GM12872 (cell line): ENCODE measurements at regions not wholly inside any gene's neighbourhood (a gene's known extent, or its start where the extent isn't known, plus 50 kb on each side); places are given as distances from the start of the nearest gene placed in this dataset.

ENCODE experiments used
- TF ChIP-seq, protein P1 (sequence below): IDR thresholded peaks from 3 replicates; pipeline ENCODE4 v1.5.1; 2011; ENCODE audit warnings: low read depth, mild to moderate bottlenecking, low read length, moderate library complexity; ENCODE audit not compliant: insufficient read depth

DNA sequence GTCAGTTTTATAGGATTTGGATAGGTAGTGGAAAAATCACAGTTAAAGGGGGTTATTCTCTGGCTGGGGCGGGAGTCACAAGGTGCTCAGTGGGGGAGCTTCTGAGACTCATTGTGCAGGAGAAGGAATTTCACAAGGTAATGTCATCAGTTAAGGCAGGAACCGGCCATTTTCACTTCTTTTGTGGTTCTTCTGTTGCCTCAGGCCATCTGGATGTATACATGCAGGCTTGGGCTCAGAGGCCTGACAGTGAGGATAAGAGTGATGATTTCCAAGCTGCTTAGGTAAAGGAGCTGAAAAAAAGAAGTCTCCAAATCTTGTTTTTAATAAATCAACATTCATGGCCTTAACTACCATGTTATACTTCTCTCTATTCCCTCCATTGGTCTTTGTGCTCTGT lies 622.9 kb upstream of the ID4 start:
- TF ChIP-seq, protein P1, sequence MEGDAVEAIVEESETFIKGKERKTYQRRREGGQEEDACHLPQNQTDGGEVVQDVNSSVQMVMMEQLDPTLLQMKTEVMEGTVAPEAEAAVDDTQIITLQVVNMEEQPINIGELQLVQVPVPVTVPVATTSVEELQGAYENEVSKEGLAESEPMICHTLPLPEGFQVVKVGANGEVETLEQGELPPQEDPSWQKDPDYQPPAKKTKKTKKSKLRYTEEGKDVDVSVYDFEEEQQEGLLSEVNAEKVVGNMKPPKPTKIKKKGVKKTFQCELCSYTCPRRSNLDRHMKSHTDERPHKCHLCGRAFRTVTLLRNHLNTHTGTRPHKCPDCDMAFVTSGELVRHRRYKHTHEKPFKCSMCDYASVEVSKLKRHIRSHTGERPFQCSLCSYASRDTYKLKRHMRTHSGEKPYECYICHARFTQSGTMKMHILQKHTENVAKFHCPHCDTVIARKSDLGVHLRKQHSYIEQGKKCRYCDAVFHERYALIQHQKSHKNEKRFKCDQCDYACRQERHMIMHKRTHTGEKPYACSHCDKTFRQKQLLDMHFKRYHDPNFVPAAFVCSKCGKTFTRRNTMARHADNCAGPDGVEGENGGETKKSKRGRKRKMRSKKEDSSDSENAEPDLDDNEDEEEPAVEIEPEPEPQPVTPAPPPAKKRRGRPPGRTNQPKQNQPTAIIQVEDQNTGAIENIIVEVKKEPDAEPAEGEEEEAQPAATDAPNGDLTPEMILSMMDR, result no peak

DNA sequence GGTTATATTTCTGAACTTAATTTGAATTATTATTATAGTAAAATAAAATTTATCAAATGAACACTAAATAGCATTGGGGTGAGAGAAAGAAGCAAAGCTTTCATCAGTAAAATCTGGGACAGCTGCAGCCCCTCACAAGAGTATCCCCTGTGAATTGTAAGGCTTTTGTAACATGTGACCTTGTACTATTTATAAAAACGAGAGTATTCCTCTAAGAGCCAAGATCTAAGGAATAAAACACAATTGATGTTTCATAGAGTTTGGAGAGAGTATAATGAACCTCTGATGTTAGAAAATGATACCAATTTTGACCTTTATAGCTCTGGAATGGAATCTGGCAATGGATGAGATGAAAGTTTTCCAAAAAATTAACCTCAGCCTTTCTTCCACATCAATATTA lies 617.2 kb upstream of the ID4 start:
- TF ChIP-seq, protein P1, result no peak

DNA sequence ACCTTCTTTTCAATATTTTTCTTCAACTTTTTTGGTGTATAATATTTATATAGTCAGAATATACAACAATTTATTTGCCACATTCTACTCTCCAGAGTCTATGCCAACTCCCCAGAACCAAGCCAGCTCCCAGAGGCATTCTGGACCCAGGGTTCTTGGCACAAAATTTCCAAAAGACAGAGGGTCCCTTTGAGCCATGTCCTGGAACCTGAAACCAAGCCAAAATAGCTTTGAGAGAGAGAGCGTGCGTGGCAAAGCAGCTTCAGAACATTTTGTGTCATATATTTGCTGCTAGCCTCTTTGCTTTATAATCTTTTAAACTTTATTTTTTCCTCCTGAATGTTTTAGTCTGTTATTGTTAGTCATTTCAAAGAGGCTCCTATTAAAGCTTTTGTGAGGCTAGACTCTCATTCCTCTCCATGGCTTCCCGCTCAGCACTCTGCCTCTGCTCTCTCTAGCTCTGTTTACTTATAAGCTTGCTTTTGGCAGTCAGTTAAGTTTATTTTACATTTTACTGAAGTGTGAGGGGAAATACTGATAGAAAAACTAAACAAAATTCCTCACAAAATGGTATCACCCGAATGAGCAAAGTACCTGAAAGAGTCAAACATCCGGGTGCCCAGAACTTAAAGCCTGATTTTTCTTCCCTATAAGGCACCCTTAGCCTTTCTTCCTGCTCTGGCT lies 605.1 kb upstream of the ID4 start:
- TF ChIP-seq, protein P1, result no peak

DNA sequence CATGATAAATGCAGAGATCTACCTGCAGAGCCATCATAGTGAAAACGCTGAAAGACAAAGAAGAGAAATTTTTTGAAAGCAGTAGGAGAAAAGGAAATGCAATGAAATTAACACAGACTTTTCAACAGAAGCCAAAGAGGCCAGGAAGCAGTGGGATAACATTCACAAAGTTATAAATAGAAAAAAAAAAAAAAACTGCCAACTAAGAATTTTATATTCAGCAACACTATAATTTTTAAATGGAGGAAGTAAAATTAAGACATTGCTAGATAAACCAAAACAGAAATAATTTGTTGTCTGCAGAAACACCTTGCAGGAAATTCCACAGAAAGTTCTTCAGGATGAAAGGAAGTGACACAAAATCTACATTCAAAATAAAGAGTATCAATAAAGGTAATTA lies 591.5 kb upstream of the ID4 start:
- TF ChIP-seq, protein P1, result no peak

DNA sequence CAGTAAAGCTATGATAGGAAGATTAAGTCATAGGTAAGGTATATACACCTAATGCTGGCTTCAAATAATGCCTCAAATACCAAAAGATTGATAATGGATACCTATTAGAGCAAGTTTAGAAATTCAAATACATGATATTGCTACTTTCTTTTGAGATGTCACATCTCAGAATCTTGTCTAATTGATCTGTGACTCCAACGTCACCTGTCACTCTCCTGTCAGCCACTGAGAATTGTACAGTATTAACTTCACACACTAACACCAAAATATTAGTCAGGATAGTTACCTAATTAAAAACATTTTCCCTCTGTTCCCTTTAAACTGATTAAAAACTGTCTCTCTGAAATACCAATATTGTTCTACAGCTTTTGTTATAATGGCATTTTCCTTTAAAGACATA lies 575.5 kb upstream of the ID4 start:
- TF ChIP-seq, protein P1, result no peak

DNA sequence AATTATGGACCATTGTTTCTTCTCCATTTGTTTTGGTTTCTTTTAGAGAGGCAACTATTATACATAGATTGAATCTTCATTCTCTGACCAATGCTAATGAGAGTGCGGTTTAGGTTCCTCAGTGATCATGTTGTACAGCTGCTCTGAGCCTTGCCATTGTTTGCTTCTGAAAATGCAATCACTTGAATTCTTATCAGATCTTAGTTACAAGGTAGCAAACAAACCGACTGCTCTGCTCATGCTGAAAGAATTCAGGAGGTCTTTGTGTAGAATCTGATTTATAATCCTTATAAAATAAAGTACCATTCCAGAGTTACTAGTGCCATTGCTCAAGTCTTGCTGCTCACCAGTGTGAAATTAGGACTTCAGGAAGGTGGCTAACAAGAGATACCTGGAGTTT lies 569.1 kb upstream of the ID4 start:
- TF ChIP-seq, protein P1, result no peak

DNA sequence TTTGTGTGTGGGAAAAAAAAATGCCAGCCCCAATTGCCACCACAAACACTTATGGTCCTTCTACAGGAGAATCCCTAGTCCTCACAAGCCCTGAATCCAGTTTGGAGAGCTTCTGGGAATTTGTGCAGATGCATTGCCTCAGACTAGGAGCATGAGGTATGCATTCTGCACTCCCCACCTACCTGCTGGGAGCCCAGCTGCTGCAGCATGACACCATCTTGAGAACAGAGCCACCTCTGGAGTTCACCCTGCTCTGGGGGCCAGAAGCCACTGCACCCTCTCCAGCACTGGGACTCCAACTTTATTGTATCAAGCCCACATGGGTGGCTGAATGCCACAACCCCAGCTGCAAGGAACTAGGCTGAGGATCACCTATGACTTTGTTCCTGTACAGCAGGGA lies 568.5 kb upstream of the ID4 start:
- TF ChIP-seq, protein P1, result no peak

DNA sequence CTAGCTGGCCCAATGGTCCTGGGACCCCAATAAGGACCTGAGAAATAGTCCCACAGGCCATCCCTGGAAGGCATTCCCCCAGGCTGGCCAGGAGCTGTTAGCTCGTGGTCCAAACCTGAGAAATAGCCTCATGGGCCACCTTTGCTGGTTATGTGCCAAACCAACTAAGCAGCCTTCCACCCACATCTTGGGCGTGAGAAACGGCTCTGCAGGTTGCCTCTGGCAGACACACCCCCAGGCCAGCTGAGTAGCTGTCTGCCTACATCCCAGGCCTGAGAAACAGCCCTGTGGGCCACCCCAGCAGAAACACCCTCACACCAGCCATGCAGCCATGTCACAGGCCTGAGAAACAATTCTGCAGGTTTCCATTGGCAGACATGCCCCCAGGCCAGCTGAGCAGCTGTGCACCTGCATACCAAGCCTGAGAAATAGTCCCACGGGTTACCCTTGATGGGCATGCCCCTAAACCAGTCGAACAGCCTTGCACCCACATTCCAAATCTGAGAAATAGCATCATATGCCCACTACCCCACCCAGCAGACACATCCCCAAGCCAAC lies 567.8 kb upstream of the ID4 start:
- TF ChIP-seq, protein P1, result no peak
